Retinal pigment epithelial cell (primary cell): ENCODE measurements at regions not wholly inside any gene's neighbourhood (a gene's known extent, or its start where the extent isn't known, plus 50 kb on each side); places are given as distances from the start of the nearest gene placed in this dataset.

Experiments used
- DNase-seq: peaks from one replicate; pipeline ENCODE4 v3.0.0-alpha.2; 2010; ENCODE audit warnings: low read depth
- H3K4me3 ChIP-seq: 2 replicates; pipeline ENCODE4 v1.5.1; 2011; ENCODE audit warnings: mild to moderate bottlenecking, low read length, control low read depth, moderate library complexity
- TF ChIP-seq, protein P1 (sequence below): conservative IDR thresholded peaks from 2 replicates; pipeline ENCODE4 v1.5.1; 2011; ENCODE audit warnings: low read depth, low read length, control low read depth, inconsistent platforms

DNA sequence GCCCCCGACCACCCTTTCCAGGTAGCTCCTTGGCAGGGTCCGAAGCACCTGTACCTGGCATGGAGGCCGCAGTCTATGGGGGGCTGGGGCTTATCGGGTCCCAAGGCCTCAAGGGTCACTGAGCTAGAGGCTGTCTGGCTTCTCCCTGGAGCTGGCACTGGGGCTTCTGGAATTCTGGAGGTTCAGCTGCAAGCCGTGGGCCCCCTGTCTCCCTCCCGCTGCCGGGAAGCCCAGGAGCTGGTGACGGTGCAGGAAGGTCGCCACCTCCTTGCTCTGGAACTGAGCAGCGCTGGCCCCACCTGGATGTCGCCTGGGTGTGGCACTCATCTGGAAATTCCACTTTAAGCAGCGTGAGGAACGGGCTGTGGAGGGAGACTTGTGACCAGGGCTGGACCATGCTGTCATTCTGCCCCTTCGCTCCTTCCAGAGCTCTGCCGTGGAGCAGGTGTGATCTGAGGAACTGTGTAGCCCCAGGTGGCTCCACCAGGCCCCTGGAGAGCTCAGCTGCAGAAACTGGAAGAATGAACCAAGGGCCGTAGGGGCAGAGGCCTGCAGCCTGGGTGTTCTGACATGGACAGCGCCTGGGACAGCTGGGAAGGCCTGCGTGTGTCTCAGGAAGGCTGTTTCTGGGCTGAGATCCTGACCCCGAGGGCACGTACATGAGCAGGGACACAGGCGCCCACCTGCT lies 129.7 kb upstream of the PPP2R2D start:
- DNase-seq = no peak
- no peak overlapping the region for H3K4me3 ChIP-seq
- TF ChIP-seq, protein P1, sequence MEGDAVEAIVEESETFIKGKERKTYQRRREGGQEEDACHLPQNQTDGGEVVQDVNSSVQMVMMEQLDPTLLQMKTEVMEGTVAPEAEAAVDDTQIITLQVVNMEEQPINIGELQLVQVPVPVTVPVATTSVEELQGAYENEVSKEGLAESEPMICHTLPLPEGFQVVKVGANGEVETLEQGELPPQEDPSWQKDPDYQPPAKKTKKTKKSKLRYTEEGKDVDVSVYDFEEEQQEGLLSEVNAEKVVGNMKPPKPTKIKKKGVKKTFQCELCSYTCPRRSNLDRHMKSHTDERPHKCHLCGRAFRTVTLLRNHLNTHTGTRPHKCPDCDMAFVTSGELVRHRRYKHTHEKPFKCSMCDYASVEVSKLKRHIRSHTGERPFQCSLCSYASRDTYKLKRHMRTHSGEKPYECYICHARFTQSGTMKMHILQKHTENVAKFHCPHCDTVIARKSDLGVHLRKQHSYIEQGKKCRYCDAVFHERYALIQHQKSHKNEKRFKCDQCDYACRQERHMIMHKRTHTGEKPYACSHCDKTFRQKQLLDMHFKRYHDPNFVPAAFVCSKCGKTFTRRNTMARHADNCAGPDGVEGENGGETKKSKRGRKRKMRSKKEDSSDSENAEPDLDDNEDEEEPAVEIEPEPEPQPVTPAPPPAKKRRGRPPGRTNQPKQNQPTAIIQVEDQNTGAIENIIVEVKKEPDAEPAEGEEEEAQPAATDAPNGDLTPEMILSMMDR = no peak

DNA sequence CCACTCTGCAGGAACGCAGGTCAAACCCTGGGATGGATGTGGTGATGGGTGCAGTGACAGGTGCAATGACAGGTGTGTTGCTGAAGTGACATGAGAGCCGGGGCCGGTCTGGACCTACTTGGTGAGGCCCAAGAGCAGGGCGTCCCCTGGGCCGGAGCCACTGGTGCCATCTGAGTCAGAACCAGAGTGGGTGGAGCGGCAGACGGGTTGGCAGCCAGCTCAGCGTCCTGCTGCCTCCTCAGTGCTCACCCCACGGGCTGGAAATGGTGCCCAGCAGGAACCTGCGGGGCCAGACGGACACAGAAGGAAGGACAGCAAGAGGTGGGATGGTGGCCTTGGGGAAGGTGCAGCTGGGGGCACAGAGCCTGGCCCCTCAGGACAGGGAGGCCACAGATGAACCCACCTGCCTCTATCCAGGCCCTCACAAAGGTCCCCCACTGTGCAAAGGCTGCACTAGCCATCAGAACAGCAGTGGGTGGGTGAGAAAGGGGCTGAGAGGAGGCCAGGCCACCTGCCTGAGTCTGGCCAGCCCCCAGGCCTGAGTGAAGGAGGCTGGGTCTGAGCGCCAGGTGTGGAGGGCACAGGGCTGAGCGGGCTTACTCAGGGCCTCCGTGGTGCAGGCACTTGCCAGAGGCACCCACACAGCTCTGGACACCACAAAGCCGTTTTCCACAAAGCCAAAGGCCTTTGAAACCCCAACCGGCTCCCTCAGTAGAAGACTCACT lies 129.0 kb upstream of the PPP2R2D start:
- no peak overlapping the region for H3K4me3 ChIP-seq
- TF ChIP-seq, protein P1 = no peak
- DNase-seq = no peak

DNA sequence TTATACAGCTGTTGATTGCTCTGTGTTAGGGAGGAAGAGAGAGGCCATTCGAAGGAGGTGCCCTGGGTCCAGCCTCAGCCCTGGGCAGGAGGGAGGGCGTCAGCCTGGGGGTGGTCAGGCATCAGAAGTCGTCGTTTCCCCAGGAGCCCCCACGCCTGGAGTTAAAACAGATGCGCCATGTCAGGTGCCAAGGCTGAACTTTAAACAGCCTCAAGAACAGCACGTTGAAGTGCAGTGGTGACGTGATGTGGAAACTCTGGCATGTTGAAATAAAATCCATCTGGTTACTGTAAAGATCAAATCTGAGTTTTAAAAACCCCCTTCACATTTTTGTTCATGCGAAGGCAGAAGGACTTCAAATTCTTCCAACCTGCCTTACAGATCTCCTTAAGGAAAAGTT lies 128.4 kb upstream of the PPP2R2D start:
- DNase-seq = no peak
- TF ChIP-seq, protein P1 = no peak
- H3K4me3 ChIP-seq = no peak overlapping the region

DNA sequence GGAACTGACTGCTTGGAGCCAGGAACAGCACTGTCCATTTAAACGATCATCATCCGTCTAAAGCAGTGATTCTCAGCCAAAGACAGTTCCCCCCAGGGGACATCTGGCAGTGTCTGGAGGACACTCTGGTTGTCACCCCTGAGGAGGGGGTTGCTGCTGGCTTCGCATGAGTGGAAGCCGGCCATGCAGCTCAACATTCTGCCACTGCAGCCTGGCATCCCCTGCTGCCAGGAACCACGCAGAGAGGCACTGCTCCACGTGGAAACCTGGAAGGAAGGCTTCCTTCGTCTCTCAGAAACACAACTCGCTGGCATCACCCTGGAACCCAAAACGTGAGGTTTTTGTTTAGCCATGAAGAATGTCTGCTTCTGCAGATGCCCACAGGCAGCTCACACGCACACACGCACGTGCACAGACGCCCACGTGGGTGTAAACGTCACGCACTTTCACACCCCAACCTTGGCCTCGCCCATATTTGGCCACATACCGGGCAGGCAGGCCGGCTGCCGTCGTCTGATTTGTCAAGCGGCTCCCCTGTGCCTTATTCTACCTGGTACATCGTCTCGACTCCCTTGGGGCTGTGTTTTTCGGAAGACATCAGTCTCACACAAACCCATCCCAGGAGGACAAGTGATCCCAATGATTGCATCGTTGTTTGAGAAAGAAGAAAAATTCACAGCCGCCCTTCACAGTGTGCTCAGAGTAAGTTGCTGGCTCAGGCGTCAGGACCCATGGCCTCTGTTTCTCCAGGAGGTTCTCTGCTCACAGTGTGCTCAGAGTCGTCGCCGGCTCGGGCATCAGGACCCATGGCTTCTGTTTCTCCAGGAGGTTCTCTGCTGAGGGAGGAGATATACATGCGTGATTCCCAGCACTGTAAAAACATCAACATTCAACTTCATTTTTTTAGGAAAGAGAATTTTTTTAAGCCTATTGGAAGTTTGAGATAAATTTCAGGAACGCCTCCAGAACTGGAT lies 127.2 kb upstream of the PPP2R2D start:
- H3K4me3 ChIP-seq = no peak overlapping the region
- no peak for DNase-seq
- TF ChIP-seq, protein P1 = no peak

DNA sequence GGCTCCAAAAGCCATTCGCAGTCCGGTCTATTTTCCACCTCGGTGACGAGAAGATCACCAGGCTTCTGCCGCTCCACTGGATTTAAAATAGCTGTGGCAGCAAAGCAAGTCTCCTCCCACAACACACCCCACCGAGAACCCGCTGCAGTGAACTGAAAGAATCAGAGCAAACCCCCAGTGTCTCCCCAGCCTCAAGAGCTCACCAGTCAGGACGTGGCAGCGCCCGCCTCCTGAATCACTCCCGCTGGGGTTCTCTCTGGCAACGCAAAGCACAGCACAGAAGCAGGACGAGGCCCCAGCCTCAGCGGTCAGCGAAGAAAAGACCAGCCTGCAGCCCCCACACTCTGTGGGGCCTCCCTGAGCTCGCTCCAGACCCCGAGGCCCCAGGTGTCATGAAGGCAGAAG lies 126.1 kb upstream of the PPP2R2D start:
- TF ChIP-seq, protein P1 = no peak
- DNase-seq = no peak
- H3K4me3 ChIP-seq = no peak overlapping the region

DNA sequence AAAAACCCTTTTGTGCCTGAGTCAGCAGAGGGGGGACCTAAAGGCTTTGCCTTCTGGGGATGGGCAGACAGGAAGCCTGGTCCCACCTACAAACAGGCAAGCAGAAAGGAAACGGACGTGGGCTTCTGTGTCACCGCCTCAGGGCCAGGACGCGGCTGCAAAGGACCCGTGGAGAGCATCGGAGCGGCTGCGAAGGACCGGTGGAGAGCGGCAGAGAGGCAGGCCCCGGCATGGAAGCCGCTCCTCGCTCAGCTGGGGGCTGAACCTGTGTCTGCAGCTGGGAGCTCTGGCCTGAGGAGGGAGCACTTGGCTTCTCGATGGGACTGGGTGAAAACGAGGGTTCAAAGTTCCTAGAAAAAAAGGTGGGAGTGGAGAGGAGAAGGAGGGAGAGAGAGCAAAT lies 125.4 kb upstream of the PPP2R2D start:
- DNase-seq = no peak
- H3K4me3 ChIP-seq = no peak overlapping the region
- TF ChIP-seq, protein P1 = no peak
